ENCODE measurements at regions not wholly inside any gene's neighbourhood (a gene's known extent, or its start where the extent isn't known, plus 50 kb on each side); places are given as distances from the start of the nearest gene placed in this dataset.
"Not testable (repeated sequence)": the region's sequence is repeated elsewhere in the genome, so short reads cannot be mapped to it uniquely, and the experiment has no call there.

GRCh38 chr6:102126488-102126887, 733.0 kb downstream of the GRIK2 start:
- H3K9me3 ChIP-seq (ENCODE audit: control insufficient read depth, insufficient read depth, low read length), result no peaks in the 10 kb centered on the region
- no peaks in the 10 kb centered on the region for H3K36me3 ChIP-seq (ENCODE audit: insufficient read depth, low read length)
- H3K4me1 ChIP-seq (ENCODE audit: insufficient read depth, low read length), result peaks cover 6% of the 10 kb centered on the region; the same call in 1 of the 2 replicates
- H3K9ac ChIP-seq (ENCODE audit: low read depth, low read length), result no peak overlapping the region

- Histone ChIP-seq H3K9ac (ENCODE audit: low read depth, low read length) (no peak overlapping the region), H3K9me3 (ENCODE audit: control insufficient read depth, insufficient read depth, low read length) (no peaks in the 10 kb centered on the region), H3K36me3 (ENCODE audit: insufficient read depth, low read length) (no peaks in the 10 kb centered on the region), H3K4me1 (ENCODE audit: insufficient read depth, low read length) (peaks cover 6% of the 10 kb centered on the region; the same call in 1 of the 2 replicates)
Observed at GRCh38 chr6:102127253-102127652, 733.7 kb downstream of the GRIK2 start.

- Histone ChIP-seq H3K9me3 (ENCODE audit: control insufficient read depth, insufficient read depth, low read length) (no peaks in the 10 kb centered on the region), H3K4me1 (ENCODE audit: insufficient read depth, low read length) (no peaks in the 10 kb centered on the region), H3K36me3 (ENCODE audit: insufficient read depth, low read length) (no peaks in the 10 kb centered on the region), H3K9ac (ENCODE audit: low read depth, low read length) (no peak overlapping the region)
Observed at GRCh38 chr6:102137859-102138258, 744.4 kb downstream of the GRIK2 start.

- Histone ChIP-seq H3K9ac (ENCODE audit: low read depth, low read length) (no peak overlapping the region), H3K36me3 (ENCODE audit: insufficient read depth, low read length) (no peaks in the 10 kb centered on the region), H3K4me1 (ENCODE audit: insufficient read depth, low read length) (no peaks in the 10 kb centered on the region), H3K9me3 (ENCODE audit: control insufficient read depth, insufficient read depth, low read length) (no peaks in the 10 kb centered on the region)
Observed at GRCh38 chr6:102149191-102149590, 755.7 kb downstream of the GRIK2 start.

GRCh38 chr6:102150549-102150948, 757.0 kb downstream of the GRIK2 start:
- Histone ChIP-seq H3K9me3 (ENCODE audit: control insufficient read depth, insufficient read depth, low read length) (no peaks in the 10 kb centered on the region), H3K9ac (ENCODE audit: low read depth, low read length) (no peak overlapping the region), H3K4me1 (ENCODE audit: insufficient read depth, low read length) (no peaks in the 10 kb centered on the region), H3K36me3 (ENCODE audit: insufficient read depth, low read length) (no peaks in the 10 kb centered on the region)

GRCh38 chr6:102154176-102154575, 760.7 kb downstream of the GRIK2 start:
- Histone ChIP-seq H3K9ac (ENCODE audit: low read depth, low read length) (no peak overlapping the region), H3K4me1 (ENCODE audit: insufficient read depth, low read length) (no peaks in the 10 kb centered on the region), H3K9me3 (ENCODE audit: control insufficient read depth, insufficient read depth, low read length) (no peaks in the 10 kb centered on the region), H3K36me3 (ENCODE audit: insufficient read depth, low read length) (no peaks in the 10 kb centered on the region)

- H3K4me1 ChIP-seq (ENCODE audit: insufficient read depth, low read length), result no peaks in the 10 kb centered on the region
- H3K36me3 ChIP-seq (ENCODE audit: insufficient read depth, low read length), result no peaks in the 10 kb centered on the region
- no peak overlapping the region for H3K9ac ChIP-seq (ENCODE audit: low read depth, low read length)
- H3K9me3 ChIP-seq (ENCODE audit: control insufficient read depth, insufficient read depth, low read length), result no peaks in the 10 kb centered on the region
Observed at GRCh38 chr6:102154874-102155273, 761.4 kb downstream of the GRIK2 start.

- not testable (repeated sequence) for H3K36me3 ChIP-seq (ENCODE audit: insufficient read depth, low read length); H3K4me1 ChIP-seq (ENCODE audit: insufficient read depth, low read length); H3K9me3 ChIP-seq (ENCODE audit: control insufficient read depth, insufficient read depth, low read length)
- peak overlapping the region; percentile 70 for H3K9ac ChIP-seq (ENCODE audit: low read depth, low read length)
Observed at GRCh38 chr6:102169802-102170201, 776.3 kb downstream of the GRIK2 start.

GRCh38 chr6:102187186-102187585, 793.7 kb downstream of the GRIK2 start:
- H3K4me1 ChIP-seq (ENCODE audit: insufficient read depth, low read length), result no peaks in the 10 kb centered on the region
- no peaks in the 10 kb centered on the region for H3K9me3 ChIP-seq (ENCODE audit: control insufficient read depth, insufficient read depth, low read length)
- H3K9ac ChIP-seq (ENCODE audit: low read depth, low read length), result no peak overlapping the region

GRCh38 chr6:102195311-102195710, 801.8 kb downstream of the GRIK2 start:
- Histone ChIP-seq H3K9me3 (ENCODE audit: control insufficient read depth, insufficient read depth, low read length) (peaks cover 9% of the 10 kb centered on the region), H3K9ac (ENCODE audit: low read depth, low read length) (no peak overlapping the region), H3K36me3 (ENCODE audit: insufficient read depth, low read length) (no peaks in the 10 kb centered on the region), H3K4me1 (ENCODE audit: insufficient read depth, low read length) (no peaks in the 10 kb centered on the region)

More at GRCh38 chr6:102187186-102187585, 793.7 kb downstream of the GRIK2 start:
- H3K36me3 ChIP-seq (ENCODE audit: insufficient read depth, low read length), result no peaks in the 10 kb centered on the region

- Histone ChIP-seq H3K9ac (ENCODE audit: low read depth, low read length) (no peak overlapping the region), H3K9me3 (ENCODE audit: control insufficient read depth, insufficient read depth, low read length) (peaks cover 9% of the 10 kb centered on the region), H3K4me1 (ENCODE audit: insufficient read depth, low read length) (no peaks in the 10 kb centered on the region), H3K36me3 (ENCODE audit: insufficient read depth, low read length) (no peaks in the 10 kb centered on the region)
Observed at GRCh38 chr6:102197211-102197610, 803.7 kb downstream of the GRIK2 start.

- Histone ChIP-seq H3K9me3 (ENCODE audit: control insufficient read depth, insufficient read depth, low read length) (no peaks in the 10 kb centered on the region), H3K9ac (ENCODE audit: low read depth, low read length) (no peak overlapping the region), H3K36me3 (ENCODE audit: insufficient read depth, low read length) (no peaks in the 10 kb centered on the region), H3K4me1 (ENCODE audit: insufficient read depth, low read length) (no peaks in the 10 kb centered on the region)
Observed at GRCh38 chr6:102204351-102204750, 810.8 kb downstream of the GRIK2 start.

- Histone ChIP-seq H3K36me3 (ENCODE audit: insufficient read depth, low read length) (no peaks in the 10 kb centered on the region), H3K4me1 (ENCODE audit: insufficient read depth, low read length) (no peaks in the 10 kb centered on the region), H3K9ac (ENCODE audit: low read depth, low read length) (no peak overlapping the region), H3K9me3 (ENCODE audit: control insufficient read depth, insufficient read depth, low read length) (no peaks in the 10 kb centered on the region; the same call in 1 of the 2 replicates)
Observed at GRCh38 chr6:102215425-102215824, 821.9 kb downstream of the GRIK2 start.

- H3K4me1 ChIP-seq (ENCODE audit: insufficient read depth, low read length), result no peaks in the 10 kb centered on the region
Observed at GRCh38 chr6:102216232-102216631, 822.7 kb downstream of the GRIK2 start.

GRCh38 chr6:102223942-102224341, 830.4 kb downstream of the GRIK2 start:
- H3K9me3 ChIP-seq (ENCODE audit: control insufficient read depth, insufficient read depth, low read length), result no peaks in the 10 kb centered on the region
- H3K36me3 ChIP-seq (ENCODE audit: insufficient read depth, low read length), result no peaks in the 10 kb centered on the region
- no peaks in the 10 kb centered on the region; the same call in 1 of the 2 replicates for H3K4me1 ChIP-seq (ENCODE audit: insufficient read depth, low read length)
- H3K9ac ChIP-seq (ENCODE audit: low read depth, low read length), result no peak overlapping the region

More at GRCh38 chr6:102216232-102216631, 822.7 kb downstream of the GRIK2 start:
- no peaks in the 10 kb centered on the region for H3K36me3 ChIP-seq (ENCODE audit: insufficient read depth, low read length)
- no peak overlapping the region for H3K9ac ChIP-seq (ENCODE audit: low read depth, low read length)
- no peaks in the 10 kb centered on the region; the same call in 1 of the 2 replicates for H3K9me3 ChIP-seq (ENCODE audit: control insufficient read depth, insufficient read depth, low read length)

- H3K9me3 ChIP-seq (ENCODE audit: control insufficient read depth, insufficient read depth, low read length), result no peaks in the 10 kb centered on the region
- H3K4me1 ChIP-seq (ENCODE audit: insufficient read depth, low read length), result peaks cover 4% of the 10 kb centered on the region; the same call in 1 of the 2 replicates
- no peaks in the 10 kb centered on the region for H3K36me3 ChIP-seq (ENCODE audit: insufficient read depth, low read length)
- H3K9ac ChIP-seq (ENCODE audit: low read depth, low read length), result no peak overlapping the region
Observed at GRCh38 chr6:102229271-102229670, 835.8 kb downstream of the GRIK2 start.

All from ES-I3 (cell line).